ENCODE measurements at regions not wholly inside any gene's neighbourhood (a gene's known extent, or its start where the extent isn't known, plus 50 kb on each side); places are given as distances from the start of the nearest gene placed in this dataset.
"Not testable (repeated sequence)": the region's sequence is repeated elsewhere in the genome, so short reads cannot be mapped to it uniquely, and the experiment has no call there.

DNA sequence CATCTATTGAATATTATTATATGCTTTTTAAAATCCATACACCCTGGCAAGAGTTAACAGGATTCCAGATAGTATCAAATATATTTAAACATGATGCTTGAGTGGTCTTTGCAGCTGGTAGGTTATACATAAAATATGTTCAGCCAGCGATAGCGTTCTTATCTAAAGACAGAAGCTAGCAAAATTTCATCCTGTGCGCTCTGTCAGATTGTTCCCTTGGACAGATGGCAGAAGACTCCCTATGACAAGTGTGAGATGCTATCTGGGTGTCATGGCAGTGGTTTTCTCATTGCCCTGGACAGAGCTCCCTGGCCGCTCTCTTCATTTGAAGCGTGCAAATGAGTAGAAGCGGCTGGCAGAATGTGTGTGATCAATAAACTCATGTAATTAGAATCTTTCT lies 175.2 kb upstream of the SOX14 start:
- no peak overlapping the region for H3K4me3 ChIP-seq (ENCODE audit: low read depth in 1 of 3, low read length in 3 of 3)
- H3K27ac ChIP-seq (ENCODE audit: low read depth in 1 of 2, low read length in 2 of 2): no peak overlapping the region
- TF ChIP-seq HNF4G (IDR thresholded peaks at IDR 0.05) (no peak), SP1 (IDR thresholded peaks at IDR 0.05) (no peak)
- H3K9ac ChIP-seq (ENCODE audit: low read depth in 1 of 2, low read length in 2 of 2): no peak overlapping the region
- DNase-seq (ENCODE audit: low spot score): no peak
- H3K36me3 ChIP-seq (ENCODE audit: control insufficient read depth in 4 of 4, insufficient read depth in 3 of 4, low read depth in 1 of 4, low read length in 3 of 4): no peaks in the 10 kb centered on the region
- no peaks in the 10 kb centered on the region for H3K4me1 ChIP-seq (ENCODE audit: control insufficient read depth in 4 of 4, insufficient read depth in 4 of 4, low read length in 3 of 4)
- H3K27me3 ChIP-seq (ENCODE audit: control insufficient read depth in 4 of 4, insufficient read depth in 4 of 4, low read length in 3 of 4): peaks cover 0 to 3% (median 0%) of the 10 kb centered on the region in 4 donors
- 76% methylated on average over 6 of the region's 6 CpGs for WGBS
- H3K9me3 ChIP-seq (ENCODE audit: control insufficient read depth in 4 of 4, low read length in 3 of 4): peaks cover 0 to 2% (median 0%) of the 10 kb centered on the region in 4 donors

DNA sequence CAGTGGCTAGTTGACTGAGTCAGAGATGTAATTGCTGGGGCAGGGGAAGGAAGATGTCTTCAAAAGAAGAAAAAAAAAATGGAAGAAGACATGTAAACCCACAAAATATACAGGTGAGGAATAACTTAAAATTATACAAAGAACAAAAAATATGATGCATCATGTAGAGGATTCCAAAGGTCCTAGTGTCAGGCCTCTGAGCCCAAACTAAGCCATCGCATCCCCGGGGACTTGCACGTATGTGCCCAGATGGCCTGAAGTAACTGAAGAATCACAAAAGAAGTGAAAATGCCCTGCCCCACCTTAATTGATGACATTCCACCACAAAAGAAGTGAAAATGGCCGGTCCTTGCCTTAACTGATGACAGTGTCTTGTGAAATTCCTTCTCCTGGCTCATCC lies 168.7 kb upstream of the SOX14 start:
- not testable (repeated sequence) for H3K36me3 ChIP-seq (ENCODE audit: control insufficient read depth in 4 of 4, insufficient read depth in 3 of 4, low read depth in 1 of 4, low read length in 3 of 4); H3K27ac ChIP-seq (ENCODE audit: low read depth in 1 of 2, low read length in 2 of 2); H3K9me3 ChIP-seq (ENCODE audit: control insufficient read depth in 4 of 4, low read length in 3 of 4); H3K4me3 ChIP-seq (ENCODE audit: low read depth in 1 of 3, low read length in 3 of 3); H3K9ac ChIP-seq (ENCODE audit: low read depth in 1 of 2, low read length in 2 of 2); H3K27me3 ChIP-seq (ENCODE audit: control insufficient read depth in 4 of 4, insufficient read depth in 4 of 4, low read length in 3 of 4); DNase-seq (ENCODE audit: low spot score); H3K4me1 ChIP-seq (ENCODE audit: control insufficient read depth in 4 of 4, insufficient read depth in 4 of 4, low read length in 3 of 4)
- 81% methylated on average over 3 of the region's 4 CpGs for whole genome bisulfite sequencing

DNA sequence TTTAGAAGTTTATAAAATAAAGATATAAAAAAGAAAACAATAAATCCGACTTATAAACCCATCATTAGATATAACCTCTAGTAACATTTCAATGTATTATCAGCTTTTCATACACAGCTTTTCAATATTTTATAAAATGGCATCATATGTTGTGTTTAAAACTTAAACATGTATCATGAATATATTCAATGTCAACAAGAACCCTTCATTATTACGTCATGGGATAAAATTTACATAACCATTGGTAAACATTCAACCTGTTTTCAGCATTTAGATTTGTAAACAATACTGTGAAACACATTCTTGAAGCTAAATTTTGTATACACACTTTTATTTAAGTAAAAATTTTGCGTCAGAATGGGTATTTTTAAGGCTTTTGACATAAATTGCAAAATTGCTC lies 153.4 kb upstream of the SOX14 start:
- Histone ChIP-seq H3K27me3 (ENCODE audit: control insufficient read depth in 4 of 4, insufficient read depth in 4 of 4, low read length in 3 of 4) (peaks cover 0 to 6% (median under 1%) of the 10 kb centered on the region in 4 donors), H3K9me3 (ENCODE audit: control insufficient read depth in 4 of 4, low read length in 3 of 4) (no peaks in the 10 kb centered on the region), H3K4me3 (ENCODE audit: low read depth in 1 of 3, low read length in 3 of 3) (no peak overlapping the region), H3K9ac (ENCODE audit: low read depth in 1 of 2, low read length in 2 of 2) (no peak overlapping the region), H3K27ac (ENCODE audit: low read depth in 1 of 2, low read length in 2 of 2) (no peak overlapping the region), H3K4me1 (ENCODE audit: control insufficient read depth in 4 of 4, insufficient read depth in 4 of 4, low read length in 3 of 4) (no peaks in the 10 kb centered on the region), H3K36me3 (ENCODE audit: control insufficient read depth in 4 of 4, insufficient read depth in 3 of 4, low read depth in 1 of 4, low read length in 3 of 4) (no peaks in the 10 kb centered on the region)
- no peak for TF ChIP-seq EGR1 (IDR thresholded peaks at IDR 0.05; ENCODE audit: low read depth in 2 of 2)
- no peak for DNase-seq (ENCODE audit: low spot score)
- WGBS: 59% methylated on average over 3 of the region's 3 CpGs

DNA sequence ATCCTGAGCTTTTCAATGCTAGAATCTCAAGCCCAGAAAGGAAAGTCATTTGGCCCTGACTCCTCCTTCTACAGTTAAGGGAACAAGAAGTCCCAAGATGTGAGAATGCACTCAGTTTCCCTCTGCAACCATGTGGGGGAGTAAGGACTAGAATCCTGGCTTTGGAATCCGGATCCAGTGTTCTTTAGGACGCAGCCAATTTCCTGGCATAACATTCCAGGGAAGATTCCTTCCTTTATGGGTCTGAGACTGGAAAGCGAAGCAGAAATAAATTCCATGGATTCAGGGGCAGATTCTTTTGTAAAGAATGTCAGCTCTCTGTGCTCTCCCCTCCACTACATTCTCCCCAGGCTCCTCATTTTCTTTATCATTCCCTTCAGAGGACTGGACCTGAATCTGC lies 151.8 kb upstream of the SOX14 start:
- Histone ChIP-seq H3K27me3 (ENCODE audit: control insufficient read depth in 4 of 4, insufficient read depth in 4 of 4, low read length in 3 of 4) (peaks cover 0 to 6% (median 2%) of the 10 kb centered on the region in 4 donors), H3K9me3 (ENCODE audit: control insufficient read depth in 4 of 4, low read length in 3 of 4) (no peaks in the 10 kb centered on the region), H3K4me3 (ENCODE audit: low read depth in 1 of 3, low read length in 3 of 3) (no peak overlapping the region), H3K36me3 (ENCODE audit: control insufficient read depth in 4 of 4, insufficient read depth in 3 of 4, low read depth in 1 of 4, low read length in 3 of 4) (no peaks in the 10 kb centered on the region), H3K4me1 (ENCODE audit: control insufficient read depth in 4 of 4, insufficient read depth in 4 of 4, low read length in 3 of 4) (no peaks in the 10 kb centered on the region), H3K9ac (ENCODE audit: low read depth in 1 of 2, low read length in 2 of 2) (no peak overlapping the region), H3K27ac (ENCODE audit: low read depth in 1 of 2, low read length in 2 of 2) (no peak overlapping the region)
- TF ChIP-seq, protein P1, sequence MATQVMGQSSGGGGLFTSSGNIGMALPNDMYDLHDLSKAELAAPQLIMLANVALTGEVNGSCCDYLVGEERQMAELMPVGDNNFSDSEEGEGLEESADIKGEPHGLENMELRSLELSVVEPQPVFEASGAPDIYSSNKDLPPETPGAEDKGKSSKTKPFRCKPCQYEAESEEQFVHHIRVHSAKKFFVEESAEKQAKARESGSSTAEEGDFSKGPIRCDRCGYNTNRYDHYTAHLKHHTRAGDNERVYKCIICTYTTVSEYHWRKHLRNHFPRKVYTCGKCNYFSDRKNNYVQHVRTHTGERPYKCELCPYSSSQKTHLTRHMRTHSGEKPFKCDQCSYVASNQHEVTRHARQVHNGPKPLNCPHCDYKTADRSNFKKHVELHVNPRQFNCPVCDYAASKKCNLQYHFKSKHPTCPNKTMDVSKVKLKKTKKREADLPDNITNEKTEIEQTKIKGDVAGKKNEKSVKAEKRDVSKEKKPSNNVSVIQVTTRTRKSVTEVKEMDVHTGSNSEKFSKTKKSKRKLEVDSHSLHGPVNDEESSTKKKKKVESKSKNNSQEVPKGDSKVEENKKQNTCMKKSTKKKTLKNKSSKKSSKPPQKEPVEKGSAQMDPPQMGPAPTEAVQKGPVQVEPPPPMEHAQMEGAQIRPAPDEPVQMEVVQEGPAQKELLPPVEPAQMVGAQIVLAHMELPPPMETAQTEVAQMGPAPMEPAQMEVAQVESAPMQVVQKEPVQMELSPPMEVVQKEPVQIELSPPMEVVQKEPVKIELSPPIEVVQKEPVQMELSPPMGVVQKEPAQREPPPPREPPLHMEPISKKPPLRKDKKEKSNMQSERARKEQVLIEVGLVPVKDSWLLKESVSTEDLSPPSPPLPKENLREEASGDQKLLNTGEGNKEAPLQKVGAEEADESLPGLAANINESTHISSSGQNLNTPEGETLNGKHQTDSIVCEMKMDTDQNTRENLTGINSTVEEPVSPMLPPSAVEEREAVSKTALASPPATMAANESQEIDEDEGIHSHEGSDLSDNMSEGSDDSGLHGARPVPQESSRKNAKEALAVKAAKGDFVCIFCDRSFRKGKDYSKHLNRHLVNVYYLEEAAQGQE (IDR thresholded peaks at IDR 0.05): peak; percentile 56
- TF ChIP-seq FOXA1 (IDR thresholded peaks at IDR 0.05): no peak
- no peak for TF ChIP-seq NR2F2 (IDR thresholded peaks at IDR 0.05)
- TF ChIP-seq RXRA (IDR thresholded peaks at IDR 0.05): peak in 1 of 2 donors; percentile 7
- no peak for DNase-seq (ENCODE audit: low spot score)
- 19% methylated on average over 3 of the region's 3 CpGs for WGBS

Measured in liver (tissue), 7 donors.